Gastrocnemius medialis (tissue), 4 donors: ENCODE measurements at regions not wholly inside any gene's neighbourhood (a gene's known extent, or its start where the extent isn't known, plus 50 kb on each side); places are given as distances from the start of the nearest gene placed in this dataset.

Experiments
- POLR2A ChIP-seq, 2 donors: fragments of 450-650 bp; IDR thresholded peaks; one replicate each; pipeline ENCODE4 v1.6.1; 2017; ENCODE audit warnings: antibody characterized with exemption in 2 of 2, mild to moderate bottlenecking in 2 of 2, moderate library complexity in 2 of 2
- TF ChIP-seq, protein P1 (sequence below), 5 experiments: fragments of 450-650 bp in 3 of 5; fragments of 200-600 bp in 2 of 5; sonication (generic) in 2 of 5; IDR thresholded peaks in 4 of 5; conservative IDR thresholded peaks in 1 of 5; 1 replicate in 4 of 5; 2 replicates in 1 of 5; pipeline ENCODE4 v1.5.1; 2016 to 2019; ENCODE audit warnings: antibody characterized with exemption in 5 of 5, mild to moderate bottlenecking in 3 of 5, moderate library complexity in 3 of 5

DNA sequence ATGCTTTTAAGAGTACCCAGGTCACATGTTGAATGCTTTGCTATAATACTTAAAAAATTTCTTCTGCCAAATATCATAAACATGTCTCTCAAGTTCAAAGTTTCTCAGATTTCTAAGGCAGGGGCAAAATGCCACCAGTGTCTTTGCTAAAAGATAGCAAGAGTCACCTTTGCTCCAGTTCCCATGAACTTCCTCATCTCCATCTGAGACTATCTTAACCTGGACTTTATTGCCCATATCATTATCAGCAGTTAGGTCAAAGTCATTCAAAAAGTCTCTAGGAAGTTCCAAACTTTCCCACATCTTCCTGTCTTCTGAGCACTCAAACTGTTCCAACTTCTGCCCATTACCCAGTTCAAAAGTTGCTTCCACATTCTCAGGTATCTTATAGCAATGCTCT lies 307.6 kb upstream of the TNC start:
- TF ChIP-seq POLR2A (IDR thresholded peaks at IDR 0.05): no peak
- TF ChIP-seq, protein P1, sequence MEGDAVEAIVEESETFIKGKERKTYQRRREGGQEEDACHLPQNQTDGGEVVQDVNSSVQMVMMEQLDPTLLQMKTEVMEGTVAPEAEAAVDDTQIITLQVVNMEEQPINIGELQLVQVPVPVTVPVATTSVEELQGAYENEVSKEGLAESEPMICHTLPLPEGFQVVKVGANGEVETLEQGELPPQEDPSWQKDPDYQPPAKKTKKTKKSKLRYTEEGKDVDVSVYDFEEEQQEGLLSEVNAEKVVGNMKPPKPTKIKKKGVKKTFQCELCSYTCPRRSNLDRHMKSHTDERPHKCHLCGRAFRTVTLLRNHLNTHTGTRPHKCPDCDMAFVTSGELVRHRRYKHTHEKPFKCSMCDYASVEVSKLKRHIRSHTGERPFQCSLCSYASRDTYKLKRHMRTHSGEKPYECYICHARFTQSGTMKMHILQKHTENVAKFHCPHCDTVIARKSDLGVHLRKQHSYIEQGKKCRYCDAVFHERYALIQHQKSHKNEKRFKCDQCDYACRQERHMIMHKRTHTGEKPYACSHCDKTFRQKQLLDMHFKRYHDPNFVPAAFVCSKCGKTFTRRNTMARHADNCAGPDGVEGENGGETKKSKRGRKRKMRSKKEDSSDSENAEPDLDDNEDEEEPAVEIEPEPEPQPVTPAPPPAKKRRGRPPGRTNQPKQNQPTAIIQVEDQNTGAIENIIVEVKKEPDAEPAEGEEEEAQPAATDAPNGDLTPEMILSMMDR (IDR thresholded peaks at IDR 0.05 in 4 of 5, conservative IDR thresholded peaks at IDR 0.05 in 1 of 5): no peak
